Posterior vena cava (tissue), 2 donors: ENCODE measurements at regions not wholly inside any gene's neighbourhood (a gene's known extent, or its start where the extent isn't known, plus 50 kb on each side); places are given as distances from the start of the nearest gene placed in this dataset.

Experiments
- DNase-seq: peaks from one replicate; pipeline ENCODE4 v3.0.0-alpha.2; 2020; ENCODE audit warnings: low spot score
- intact Hi-C, 2 donors: fragments of 100-400 bp; cut with DNase I; formaldehyde crosslinking; loops; one replicate each; pipeline versions ENCODE4 v1.14.1 to v1.14.2; 2022 to 2023
- donor health status: DM: yes; HTN: yes; CAD: no.
- donor health status: DM: yes; HTN: yes; CAD: no.

GRCh38 chr5:18999478-18999877 lies 988.5 kb downstream of the CDH18 start:
- intact Hi-C loops = no loop called here
- no peak for DNase-seq

- no peak for DNase-seq
- intact Hi-C loops = no loop called here
These were observed 986.9 kb downstream of the CDH18 start for GRCh38 chr5:19001054-19001453.

GRCh38 chr5:19001539-19001938 lies 986.5 kb downstream of the CDH18 start:
- DNase-seq = no peak
- intact Hi-C loops = no loop called here

- DNase-seq = no peak
These were observed 985.9 kb downstream of the CDH18 start for GRCh38 chr5:19002111-19002510.

GRCh38 chr5:19018822-19019221 lies 969.2 kb downstream of the CDH18 start:
- no peak for DNase-seq
- intact Hi-C loops = no loop called here

More at GRCh38 chr5:19002111-19002510, 985.9 kb downstream of the CDH18 start:
- intact Hi-C loops = no loop called here

- no peak for DNase-seq
- intact Hi-C loops = no loop called here
These were observed 956.5 kb downstream of the CDH18 start for GRCh38 chr5:19031491-19031890.

- intact Hi-C loops = no loop called here
- DNase-seq = no peak
These were observed 952.2 kb downstream of the CDH18 start for GRCh38 chr5:19035816-19036215.

GRCh38 chr5:19042106-19042505 lies 945.9 kb downstream of the CDH18 start:
- intact Hi-C loops = no loop called here
- DNase-seq = no peak

- DNase-seq = no peak
- intact Hi-C loops = no loop called here
These were observed 943.7 kb downstream of the CDH18 start for GRCh38 chr5:19044311-19044710.

- no peak for DNase-seq
- intact Hi-C loops = no loop called here
These were observed 942.9 kb downstream of the CDH18 start for GRCh38 chr5:19044931-19045695.

- intact Hi-C loops = no loop called here
- DNase-seq = no peak
These were observed 940.7 kb downstream of the CDH18 start for GRCh38 chr5:19047277-19047676.

- intact Hi-C loops = no loop called here
- no peak for DNase-seq
These were observed 939.3 kb downstream of the CDH18 start for GRCh38 chr5:19048726-19049125.

- intact Hi-C loops = no loop called here
- no peak for DNase-seq
These were observed 929.8 kb downstream of the CDH18 start for GRCh38 chr5:19058216-19058615.

- DNase-seq = no peak
- intact Hi-C loops = no loop called here
These were observed 923.9 kb downstream of the CDH18 start for GRCh38 chr5:19064094-19064493.

- intact Hi-C loops = no loop called here
- DNase-seq = no peak
These were observed 920.3 kb downstream of the CDH18 start for GRCh38 chr5:19067741-19068140.

GRCh38 chr5:19098434-19098833 lies 889.6 kb downstream of the CDH18 start:
- DNase-seq = no peak
- intact Hi-C loops = no loop called here

GRCh38 chr5:19099195-19099594 lies 888.8 kb downstream of the CDH18 start:
- DNase-seq = no peak
- intact Hi-C loops = no loop called here

- no peak for DNase-seq
- intact Hi-C loops = no loop called here
These were observed 883.1 kb downstream of the CDH18 start for GRCh38 chr5:19104948-19105347.

- intact Hi-C loops = no loop called here
- DNase-seq = no peak
These were observed 865.1 kb downstream of the CDH18 start for GRCh38 chr5:19122923-19123322.

- intact Hi-C loops = no loop called here
- no peak for DNase-seq
These were observed 861.9 kb downstream of the CDH18 start for GRCh38 chr5:19125956-19126713.

GRCh38 chr5:19140276-19140675 lies 847.7 kb downstream of the CDH18 start:
- intact Hi-C loops = no loop called here
- DNase-seq = no peak
